ENCODE measurements at regions not wholly inside any gene's neighbourhood (a gene's known extent, or its start where the extent isn't known, plus 50 kb on each side); places are given as distances from the start of the nearest gene placed in this dataset.

DNA sequence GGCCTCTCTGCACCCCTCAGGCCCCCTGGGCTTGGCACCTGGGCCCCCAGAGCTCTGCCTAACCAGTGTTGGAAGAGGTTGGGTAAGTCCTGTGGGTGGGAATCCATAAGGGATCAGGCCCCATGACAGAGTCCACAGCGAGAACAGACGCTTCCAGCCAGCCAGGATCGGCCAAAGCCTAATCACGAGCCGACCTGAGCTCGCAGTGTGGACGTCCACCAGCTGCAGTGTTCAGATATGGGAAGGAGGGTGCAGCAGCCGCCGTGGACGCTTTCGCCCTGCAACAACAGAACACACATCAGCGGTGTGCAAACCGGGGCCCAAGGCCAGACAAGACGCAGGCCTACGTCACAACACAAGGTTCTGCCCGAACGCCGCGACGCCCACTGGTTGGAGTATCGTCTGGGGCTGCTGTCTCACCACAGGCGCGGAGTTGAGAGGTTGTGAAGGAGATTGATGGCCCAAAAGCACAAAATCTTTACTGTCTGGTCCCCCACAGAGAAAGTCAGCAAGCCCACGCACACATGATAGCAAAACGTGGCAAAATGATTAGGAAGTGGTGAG lies 102.1 kb downstream of the FOXL3 start:
- no peaks in the 10 kb centered on the region for H3K27me3 ChIP-seq (replicated peaks; ENCODE audit: control insufficient read depth, insufficient read depth, low read length)
- Mint-ChIP-seq H3K4me3 (ENCODE audit: unreplicated experiment) (no peak overlapping the region), H3K27ac (ENCODE audit: unreplicated experiment) (no peak overlapping the region), H3K36me3 (ENCODE audit: insufficient read depth, unreplicated experiment) (no peaks in the 10 kb centered on the region), H3K27me3 (ENCODE audit: insufficient read depth, unreplicated experiment) (no peaks in the 10 kb centered on the region), H3K4me1 (ENCODE audit: low read depth, unreplicated experiment) (no peaks in the 10 kb centered on the region), H3K9me3 (ENCODE audit: unreplicated experiment) (peaks cover 25% of the 10 kb centered on the region)
- intact Hi-C loops (cut with micrococcal nuclease; ENCODE audit: unreplicated experiment), result no loop called here
- no peak for DNase-seq
- ChIA-PET CTCF (no interaction called here), POLR2A (no interaction called here)
- no peaks in the 10 kb centered on the region for H3K4me1 ChIP-seq
- no peak overlapping the region for H3K4me3 ChIP-seq (ENCODE audit: low read depth, low read length)
- TF ChIP-seq, protein P1, sequence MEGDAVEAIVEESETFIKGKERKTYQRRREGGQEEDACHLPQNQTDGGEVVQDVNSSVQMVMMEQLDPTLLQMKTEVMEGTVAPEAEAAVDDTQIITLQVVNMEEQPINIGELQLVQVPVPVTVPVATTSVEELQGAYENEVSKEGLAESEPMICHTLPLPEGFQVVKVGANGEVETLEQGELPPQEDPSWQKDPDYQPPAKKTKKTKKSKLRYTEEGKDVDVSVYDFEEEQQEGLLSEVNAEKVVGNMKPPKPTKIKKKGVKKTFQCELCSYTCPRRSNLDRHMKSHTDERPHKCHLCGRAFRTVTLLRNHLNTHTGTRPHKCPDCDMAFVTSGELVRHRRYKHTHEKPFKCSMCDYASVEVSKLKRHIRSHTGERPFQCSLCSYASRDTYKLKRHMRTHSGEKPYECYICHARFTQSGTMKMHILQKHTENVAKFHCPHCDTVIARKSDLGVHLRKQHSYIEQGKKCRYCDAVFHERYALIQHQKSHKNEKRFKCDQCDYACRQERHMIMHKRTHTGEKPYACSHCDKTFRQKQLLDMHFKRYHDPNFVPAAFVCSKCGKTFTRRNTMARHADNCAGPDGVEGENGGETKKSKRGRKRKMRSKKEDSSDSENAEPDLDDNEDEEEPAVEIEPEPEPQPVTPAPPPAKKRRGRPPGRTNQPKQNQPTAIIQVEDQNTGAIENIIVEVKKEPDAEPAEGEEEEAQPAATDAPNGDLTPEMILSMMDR (IDR thresholded peaks at IDR 0.05; ENCODE audit: insufficient read depth in 1 of 2, low read depth in 1 of 2, low read length in 1 of 2, severe bottlenecking in 1 of 2, unreplicated experiment in 1 of 2), result no peak
- H3K9me3 ChIP-seq, result peaks cover 13% of the 10 kb centered on the region
- no TSS peak for BruUV-seq (replicated peaks)
- no peaks in the 10 kb centered on the region for H3K36me3 ChIP-seq (ENCODE audit: control insufficient read depth, insufficient read depth, low read length)

DNA sequence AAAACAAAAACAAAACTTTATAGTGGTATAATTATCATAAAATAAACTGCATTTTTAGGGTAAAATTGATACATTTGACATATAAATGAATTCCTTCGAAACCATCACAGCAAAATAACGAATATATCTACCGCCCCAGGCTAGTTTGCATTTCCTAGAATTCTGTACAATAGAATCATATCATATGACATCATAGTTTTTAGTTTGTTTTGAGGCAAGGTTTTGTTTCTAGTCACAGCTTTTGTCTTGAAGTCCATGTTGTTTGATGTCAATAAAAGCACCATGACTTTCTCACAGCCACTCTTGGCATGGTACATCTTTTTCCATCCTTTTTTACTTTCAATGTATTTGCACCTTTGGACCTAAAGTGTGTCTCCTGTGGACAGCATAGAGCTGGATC lies 102.9 kb downstream of the FOXL3 start:
- Histone ChIP-seq H3K4me3 (ENCODE audit: low read depth, low read length) (no peak overlapping the region), H3K9me3 (peaks cover 16% of the 10 kb centered on the region), H3K4me1 (no peaks in the 10 kb centered on the region), H3K36me3 (ENCODE audit: control insufficient read depth, insufficient read depth, low read length) (no peaks in the 10 kb centered on the region), H3K27me3 (replicated peaks; ENCODE audit: control insufficient read depth, insufficient read depth, low read length) (no peaks in the 10 kb centered on the region)
- no peaks in the 10 kb centered on the region for H3K27me3 Mint-ChIP-seq (ENCODE audit: insufficient read depth, unreplicated experiment)
- peaks cover 32% of the 10 kb centered on the region for H3K9me3 Mint-ChIP-seq (ENCODE audit: unreplicated experiment)
- H3K4me3 Mint-ChIP-seq (ENCODE audit: unreplicated experiment), result no peak overlapping the region
- TF ChIP-seq, protein P1 (IDR thresholded peaks at IDR 0.05; ENCODE audit: insufficient read depth in 1 of 2, low read depth in 1 of 2, low read length in 1 of 2, severe bottlenecking in 1 of 2, unreplicated experiment in 1 of 2), result no peak
- intact Hi-C loops (cut with micrococcal nuclease; ENCODE audit: unreplicated experiment), result no loop called here
- ChIA-PET POLR2A (interaction anchor here (0.6 kb wide), 1 partner anchor 51 kb away, joined by 3 read pairs; no protein-coding TSS in a partner anchor), CTCF (no interaction called here)
- no peak for DNase-seq
- no peaks in the 10 kb centered on the region for H3K4me1 Mint-ChIP-seq (ENCODE audit: low read depth, unreplicated experiment)
- no peak overlapping the region for H3K27ac Mint-ChIP-seq (ENCODE audit: unreplicated experiment)
- no TSS peak for BruUV-seq (replicated peaks)
- no peaks in the 10 kb centered on the region for H3K36me3 Mint-ChIP-seq (ENCODE audit: insufficient read depth, unreplicated experiment)

DNA sequence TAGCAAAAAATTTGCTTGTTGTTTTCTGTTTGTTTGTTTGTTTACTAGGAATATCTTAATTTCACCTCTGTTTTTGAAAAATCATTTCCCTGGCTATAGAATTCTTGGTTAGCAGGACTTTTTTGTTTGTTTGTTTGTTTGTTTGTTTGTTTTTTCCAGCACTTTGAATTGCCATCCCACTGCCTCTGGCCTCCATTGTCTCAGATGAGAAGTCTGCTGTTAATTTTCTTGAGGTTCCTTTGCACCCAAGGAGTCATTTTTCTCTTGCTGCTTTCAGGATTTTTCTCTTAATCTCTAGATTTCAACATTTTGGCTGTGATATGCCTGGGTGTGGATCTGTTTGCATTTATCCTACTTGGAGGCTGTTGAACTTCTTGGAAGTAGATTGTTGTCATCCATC lies 105.7 kb downstream of the FOXL3 start:
- ChIA-PET CTCF (no interaction called here), POLR2A (no interaction called here)

More for the DNA sequence above, 105.7 kb downstream of the FOXL3 start:
- Histone ChIP-seq H3K4me1 (no peaks in the 10 kb centered on the region), H3K9me3 (peaks cover 32% of the 10 kb centered on the region), H3K36me3 (ENCODE audit: control insufficient read depth, insufficient read depth, low read length) (no peaks in the 10 kb centered on the region), H3K4me3 (ENCODE audit: low read depth, low read length) (no peak overlapping the region), H3K27me3 (replicated peaks; ENCODE audit: control insufficient read depth, insufficient read depth, low read length) (no peaks in the 10 kb centered on the region)
- H3K4me3 Mint-ChIP-seq (ENCODE audit: unreplicated experiment), result no peak overlapping the region
- BruUV-seq (replicated peaks), result no TSS peak
- H3K4me1 Mint-ChIP-seq (ENCODE audit: low read depth, unreplicated experiment), result no peaks in the 10 kb centered on the region
- intact Hi-C loops (cut with micrococcal nuclease; ENCODE audit: unreplicated experiment), result no loop called here
- H3K36me3 Mint-ChIP-seq (ENCODE audit: insufficient read depth, unreplicated experiment), result no peaks in the 10 kb centered on the region
- no peak for DNase-seq
- no peak overlapping the region for H3K27ac Mint-ChIP-seq (ENCODE audit: unreplicated experiment)
- TF ChIP-seq, protein P1 (IDR thresholded peaks at IDR 0.05; ENCODE audit: insufficient read depth in 1 of 2, low read depth in 1 of 2, low read length in 1 of 2, severe bottlenecking in 1 of 2, unreplicated experiment in 1 of 2), result no peak
- no peaks in the 10 kb centered on the region for H3K27me3 Mint-ChIP-seq (ENCODE audit: insufficient read depth, unreplicated experiment)
- peaks cover 51% of the 10 kb centered on the region for H3K9me3 Mint-ChIP-seq (ENCODE audit: unreplicated experiment)
